HepG2 (cell line): ENCODE measurements at regions not wholly inside any gene's neighbourhood (a gene's known extent, or its start where the extent isn't known, plus 50 kb on each side); places are given as distances from the start of the nearest gene placed in this dataset.

ENCODE experiments used
- EZH2 ChIP-seq: conservative IDR thresholded peaks from 2 replicates; pipeline ENCODE4 v1.6.1; 2012; ENCODE audit warnings: mild to moderate bottlenecking, low read depth, low read length, moderate library complexity
- MIXL1 ChIP-seq: IDR thresholded peaks from 2 replicates; pipeline ENCODE4 v1.6.1; 2016
- MYC ChIP-seq: sonication (generic); formaldehyde crosslinking; IDR thresholded peaks from 2 replicates; pipeline ENCODE4 v1.9.0; 2021; ENCODE audit warnings: missing genetic modification reagents, borderline replicate concordance
- POLR2AphosphoS5 ChIP-seq: IDR thresholded peaks from 2 replicates; pipeline ENCODE4 v1.6.1; 2012; ENCODE audit warnings: low read depth, low read length
- SNRNP70 ChIP-seq: fragments of 200-400 bp; formaldehyde crosslinking; IDR thresholded peaks from 2 replicates; pipeline ENCODE4 v1.6.1; 2017; ENCODE audit warnings: mild to moderate bottlenecking, low read depth, low read length, moderate library complexity
- SP2 ChIP-seq: sonication (generic); formaldehyde crosslinking; IDR thresholded peaks from 2 replicates; pipeline ENCODE4 v1.5.1; 2020; ENCODE audit warnings: mild to moderate bottlenecking, missing genetic modification reagents
- TAF1 ChIP-seq: sonication (generic); formaldehyde crosslinking; IDR thresholded peaks from 2 replicates; pipeline ENCODE4 v1.4.0; 2020; ENCODE audit warnings: missing genetic modification reagents
- TAF15 ChIP-seq: fragments of 200-400 bp; formaldehyde crosslinking; IDR thresholded peaks from one replicate; pipeline ENCODE4 v1.6.1; 2018; ENCODE audit warnings: mild to moderate bottlenecking, low read depth, low read length; ENCODE audit not compliant: poor library complexity, severe bottlenecking
- ZNF274 ChIP-seq: sonication (generic); formaldehyde crosslinking; IDR thresholded peaks from 2 replicates; pipeline ENCODE4 v1.5.1; 2020; ENCODE audit warnings: mild to moderate bottlenecking, missing genetic modification reagents
- ZNF460 ChIP-seq: sonication (generic); formaldehyde crosslinking; IDR thresholded peaks from 2 replicates; pipeline ENCODE4 v1.5.1; 2020; ENCODE audit warnings: missing genetic modification reagents, mild to moderate bottlenecking, borderline replicate concordance
- ZSCAN25 ChIP-seq: sonication (generic); formaldehyde crosslinking; IDR thresholded peaks from 2 replicates; pipeline ENCODE4 v1.8.0; 2022; ENCODE audit warnings: mild to moderate bottlenecking, missing genetic modification reagents
- TF ChIP-seq, protein P1 (sequence below): sonication (generic); formaldehyde crosslinking; IDR thresholded peaks from 2 replicates; pipeline ENCODE4 v1.5.0; 2020; ENCODE audit warnings: mild to moderate bottlenecking, missing genetic modification reagents, moderate library complexity
- TF ChIP-seq, protein P2 (sequence below): sonication (generic); formaldehyde crosslinking; IDR thresholded peaks from 2 replicates; pipeline ENCODE4 v1.5.0; 2020; ENCODE audit warnings: mild to moderate bottlenecking, missing genetic modification reagents
- TF ChIP-seq, protein P3 (sequence below): sonication (generic); formaldehyde crosslinking; IDR thresholded peaks from 2 replicates; pipeline ENCODE4 v1.5.1; 2020; ENCODE audit warnings: mild to moderate bottlenecking, missing genetic modification reagents

DNA sequence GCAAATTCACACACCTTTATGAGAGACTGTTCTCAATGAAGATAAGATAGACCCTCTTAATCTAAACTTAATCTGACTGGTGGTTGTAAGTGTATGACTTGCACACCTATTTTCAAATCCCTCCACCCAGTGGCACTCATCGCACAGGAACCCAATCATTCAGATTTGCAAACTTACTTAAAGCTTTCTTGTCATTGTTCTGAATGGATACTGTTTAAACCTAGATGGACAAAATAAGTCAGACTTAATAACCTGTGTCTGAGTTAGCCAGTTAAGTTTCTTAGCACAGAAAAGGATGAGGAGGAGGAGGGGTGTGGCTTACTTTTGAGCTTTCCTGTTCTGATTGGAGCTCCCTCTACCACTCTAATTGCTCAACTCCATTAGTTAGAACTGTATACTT lies 252.4 kb upstream of the CCNH start:
- TF ChIP-seq MYC (CRISPR knock-in tag) = no peak
- TF ChIP-seq, protein P1, sequence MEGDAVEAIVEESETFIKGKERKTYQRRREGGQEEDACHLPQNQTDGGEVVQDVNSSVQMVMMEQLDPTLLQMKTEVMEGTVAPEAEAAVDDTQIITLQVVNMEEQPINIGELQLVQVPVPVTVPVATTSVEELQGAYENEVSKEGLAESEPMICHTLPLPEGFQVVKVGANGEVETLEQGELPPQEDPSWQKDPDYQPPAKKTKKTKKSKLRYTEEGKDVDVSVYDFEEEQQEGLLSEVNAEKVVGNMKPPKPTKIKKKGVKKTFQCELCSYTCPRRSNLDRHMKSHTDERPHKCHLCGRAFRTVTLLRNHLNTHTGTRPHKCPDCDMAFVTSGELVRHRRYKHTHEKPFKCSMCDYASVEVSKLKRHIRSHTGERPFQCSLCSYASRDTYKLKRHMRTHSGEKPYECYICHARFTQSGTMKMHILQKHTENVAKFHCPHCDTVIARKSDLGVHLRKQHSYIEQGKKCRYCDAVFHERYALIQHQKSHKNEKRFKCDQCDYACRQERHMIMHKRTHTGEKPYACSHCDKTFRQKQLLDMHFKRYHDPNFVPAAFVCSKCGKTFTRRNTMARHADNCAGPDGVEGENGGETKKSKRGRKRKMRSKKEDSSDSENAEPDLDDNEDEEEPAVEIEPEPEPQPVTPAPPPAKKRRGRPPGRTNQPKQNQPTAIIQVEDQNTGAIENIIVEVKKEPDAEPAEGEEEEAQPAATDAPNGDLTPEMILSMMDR = no peak
- TF ChIP-seq ZSCAN25 (CRISPR knock-in tag) = no peak
- TF ChIP-seq, protein P2, sequence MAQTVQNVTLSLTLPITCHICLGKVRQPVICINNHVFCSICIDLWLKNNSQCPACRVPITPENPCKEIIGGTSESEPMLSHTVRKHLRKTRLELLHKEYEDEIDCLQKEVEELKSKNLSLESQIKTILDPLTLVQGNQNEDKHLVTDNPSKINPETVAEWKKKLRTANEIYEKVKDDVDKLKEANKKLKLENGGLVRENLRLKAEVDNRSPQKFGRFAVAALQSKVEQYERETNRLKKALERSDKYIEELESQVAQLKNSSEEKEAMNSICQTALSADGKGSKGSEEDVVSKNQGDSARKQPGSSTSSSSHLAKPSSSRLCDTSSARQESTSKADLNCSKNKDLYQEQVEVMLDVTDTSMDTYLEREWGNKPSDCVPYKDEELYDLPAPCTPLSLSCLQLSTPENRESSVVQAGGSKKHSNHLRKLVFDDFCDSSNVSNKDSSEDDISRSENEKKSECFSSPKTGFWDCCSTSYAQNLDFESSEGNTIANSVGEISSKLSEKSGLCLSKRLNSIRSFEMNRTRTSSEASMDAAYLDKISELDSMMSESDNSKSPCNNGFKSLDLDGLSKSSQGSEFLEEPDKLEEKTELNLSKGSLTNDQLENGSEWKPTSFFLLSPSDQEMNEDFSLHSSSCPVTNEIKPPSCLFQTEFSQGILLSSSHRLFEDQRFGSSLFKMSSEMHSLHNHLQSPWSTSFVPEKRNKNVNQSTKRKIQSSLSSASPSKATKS = no peak
- no peak for TF ChIP-seq ZNF460 (CRISPR knock-in tag)
- no peak for TF ChIP-seq TAF15
- TF ChIP-seq MIXL1 (CRISPR knock-in tag) = no peak
- TF ChIP-seq ZNF274 (CRISPR knock-in tag) = no peak
- TF ChIP-seq TAF1 = no peak
- no peak for TF ChIP-seq POLR2AphosphoS5
- TF ChIP-seq, protein P3, sequence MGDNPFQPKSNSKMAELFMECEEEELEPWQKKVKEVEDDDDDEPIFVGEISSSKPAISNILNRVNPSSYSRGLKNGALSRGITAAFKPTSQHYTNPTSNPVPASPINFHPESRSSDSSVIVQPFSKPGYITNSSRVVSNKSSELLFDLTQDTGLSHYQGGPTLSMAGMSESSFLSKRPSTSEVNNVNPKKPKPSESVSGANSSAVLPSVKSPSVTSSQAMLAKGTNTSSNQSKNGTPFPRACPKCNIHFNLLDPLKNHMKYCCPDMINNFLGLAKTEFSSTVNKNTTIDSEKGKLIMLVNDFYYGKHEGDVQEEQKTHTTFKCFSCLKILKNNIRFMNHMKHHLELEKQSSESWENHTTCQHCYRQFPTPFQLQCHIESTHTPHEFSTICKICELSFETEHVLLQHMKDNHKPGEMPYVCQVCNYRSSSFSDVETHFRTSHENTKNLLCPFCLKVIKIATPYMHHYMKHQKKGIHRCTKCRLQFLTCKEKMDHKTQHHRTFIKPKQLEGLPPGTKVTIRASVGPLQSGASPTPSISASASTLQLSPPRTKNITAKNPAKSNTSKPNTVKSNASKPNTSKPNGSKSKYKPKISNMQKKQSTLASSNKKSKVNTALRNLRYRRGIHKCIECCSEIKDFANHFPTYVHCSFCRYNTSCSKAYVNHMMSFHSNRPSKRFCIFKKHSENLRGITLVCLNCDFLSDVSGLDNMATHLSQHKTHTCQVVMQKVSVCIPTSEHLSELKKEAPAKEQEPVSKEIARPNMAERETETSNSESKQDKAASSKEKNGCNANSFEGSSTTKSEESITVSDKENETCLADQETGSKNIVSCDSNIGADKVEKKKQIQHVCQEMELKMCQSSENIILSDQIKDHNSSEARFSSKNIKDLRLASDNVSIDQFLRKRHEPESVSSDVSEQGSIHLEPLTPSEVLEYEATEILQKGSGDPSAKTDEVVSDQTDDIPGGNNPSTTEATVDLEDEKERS (CRISPR knock-in tag) = no peak
- TF ChIP-seq SNRNP70 = no peak
- TF ChIP-seq EZH2 = no peak
- no peak for TF ChIP-seq SP2
